Spleen (tissue), 7 donors: ENCODE measurements at regions not wholly inside any gene's neighbourhood (a gene's known extent, or its start where the extent isn't known, plus 50 kb on each side); places are given as distances from the start of the nearest gene placed in this dataset.

Experiments
- CTCF ChIP-seq, 11 experiments: fragments of 200-600 bp in 7 of 11; fragments of 450-650 bp in 4 of 11; sonication (generic) in 4 of 11; IDR thresholded peaks in 8 of 11; conservative IDR thresholded peaks in 3 of 11; 1 replicate in 7 of 11; 2 replicates in 4 of 11; pipeline versions ENCODE4 v1.4.0 to v1.8.0; 2016 to 2021; ENCODE audit warnings: antibody characterized with exemption in 11 of 11, inconsistent platforms in 4 of 11, mild to moderate bottlenecking in 1 of 11
- POLR2A ChIP-seq, 3 donors: fragments of 450-650 bp; IDR thresholded peaks; one replicate each; pipeline ENCODE4 v1.5.1; 2017; ENCODE audit warnings: antibody characterized with exemption in 3 of 3, mild to moderate bottlenecking in 1 of 3
- POLR2AphosphoS5 ChIP-seq, 3 donors: sonication (generic); formaldehyde crosslinking; IDR thresholded peaks; one replicate each; pipeline ENCODE4 v1.5.1; 2017; ENCODE audit warnings: antibody characterized with exemption in 3 of 3
- donor health status: DM: no; HTN: no; CAD: no; lungs with moderate emphysema.
- donor health status: DM: no; HTN: no; CAD: no.
- donor health status: DM: no; HTN: no; CAD: no.

GRCh38 chr15:67935244-67935643 is 95.4 kb upstream of the RNU6-1 start:
- no peak for TF ChIP-seq CTCF (IDR thresholded peaks at IDR 0.05 in 8 of 11, conservative IDR thresholded peaks at IDR 0.05 in 3 of 11)
- no peak for TF ChIP-seq POLR2A (IDR thresholded peaks at IDR 0.05)
- no peak for TF ChIP-seq POLR2AphosphoS5 (IDR thresholded peaks at IDR 0.05)
